Testis (tissue), 2 donors: ENCODE measurements at regions not wholly inside any gene's neighbourhood (a gene's known extent, or its start where the extent isn't known, plus 50 kb on each side); places are given as distances from the start of the nearest gene placed in this dataset.

Source experiments
- POLR2A ChIP-seq: fragments of 450-650 bp; IDR thresholded peaks from one replicate; pipeline ENCODE4 v1.6.1; 2017; ENCODE audit warnings: antibody characterized with exemption, mild to moderate bottlenecking, moderate library complexity
- TF ChIP-seq, protein P1 (sequence below), 3 experiments: fragments of 450-650 bp in 2 of 3; fragments of 200-600 bp in 1 of 3; sonication (generic) in 1 of 3; IDR thresholded peaks; one replicate each; pipeline ENCODE4 v1.5.1; 2016 to 2019; ENCODE audit warnings: antibody characterized with exemption in 3 of 3, mild to moderate bottlenecking in 2 of 3, moderate library complexity in 1 of 3

GRCh38 chr6:44537306-44538049, 150.0 kb downstream of the CDC5L start:
- TF ChIP-seq, protein P1, sequence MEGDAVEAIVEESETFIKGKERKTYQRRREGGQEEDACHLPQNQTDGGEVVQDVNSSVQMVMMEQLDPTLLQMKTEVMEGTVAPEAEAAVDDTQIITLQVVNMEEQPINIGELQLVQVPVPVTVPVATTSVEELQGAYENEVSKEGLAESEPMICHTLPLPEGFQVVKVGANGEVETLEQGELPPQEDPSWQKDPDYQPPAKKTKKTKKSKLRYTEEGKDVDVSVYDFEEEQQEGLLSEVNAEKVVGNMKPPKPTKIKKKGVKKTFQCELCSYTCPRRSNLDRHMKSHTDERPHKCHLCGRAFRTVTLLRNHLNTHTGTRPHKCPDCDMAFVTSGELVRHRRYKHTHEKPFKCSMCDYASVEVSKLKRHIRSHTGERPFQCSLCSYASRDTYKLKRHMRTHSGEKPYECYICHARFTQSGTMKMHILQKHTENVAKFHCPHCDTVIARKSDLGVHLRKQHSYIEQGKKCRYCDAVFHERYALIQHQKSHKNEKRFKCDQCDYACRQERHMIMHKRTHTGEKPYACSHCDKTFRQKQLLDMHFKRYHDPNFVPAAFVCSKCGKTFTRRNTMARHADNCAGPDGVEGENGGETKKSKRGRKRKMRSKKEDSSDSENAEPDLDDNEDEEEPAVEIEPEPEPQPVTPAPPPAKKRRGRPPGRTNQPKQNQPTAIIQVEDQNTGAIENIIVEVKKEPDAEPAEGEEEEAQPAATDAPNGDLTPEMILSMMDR (IDR thresholded peaks at IDR 0.05): no peak
- no peak for TF ChIP-seq POLR2A
